Kidney (tissue), 13 donors: ENCODE measurements at regions not wholly inside any gene's neighbourhood (a gene's known extent, or its start where the extent isn't known, plus 50 kb on each side); places are given as distances from the start of the nearest gene placed in this dataset.

Source experiments
- DNase-seq, 5 donors: peaks; one replicate each; pipeline ENCODE4 v3.0.0-alpha.2; 2013 to 2020
- FAIRE-seq: peaks from 2 replicates; lab custom pipeline; 2012; peaks lifted over from hg19 to GRCh38; lab: Jason Lieb, UNC
- H3K27ac ChIP-seq, 2 donors: one replicate each; pipeline ENCODE4 v1.7.0; 2013; ENCODE audit warnings: low read depth in 2 of 2, low read length in 2 of 2, inconsistent platforms in 1 of 2
- H3K27me3 ChIP-seq: one replicate; pipeline ENCODE4 v1.7.1; 2013; ENCODE audit warnings: low read length, inconsistent platforms; ENCODE audit not compliant: control insufficient read depth, insufficient read depth
- H3K36me3 ChIP-seq, 3 donors: one replicate each; pipeline versions ENCODE4 v1.7.0 to v1.7.1; 2013; ENCODE audit warnings: low read length in 3 of 3, control low read depth in 1 of 3, inconsistent platforms in 1 of 3; ENCODE audit not compliant: insufficient read depth in 3 of 3, control insufficient read depth in 2 of 3
- H3K4me1 ChIP-seq, 3 donors: one replicate each; pipeline versions ENCODE4 v1.7.0 to v1.7.1; 2013; ENCODE audit warnings: low read length in 3 of 3, inconsistent platforms in 1 of 3, low read depth in 1 of 3; ENCODE audit not compliant: control insufficient read depth in 2 of 3, insufficient read depth in 2 of 3
- H3K4me3 ChIP-seq, 3 donors: one replicate each; pipeline versions ENCODE4 v1.7.0 to v1.8.1; 2013; ENCODE audit warnings: low read length in 3 of 3, control low read depth in 1 of 3, inconsistent platforms in 1 of 3
- H3K9ac ChIP-seq, 3 donors: one replicate each; pipeline versions ENCODE4 v1.7.0 to v1.7.1; 2013; ENCODE audit warnings: low read length in 3 of 3, control low read depth in 1 of 3, inconsistent platforms in 1 of 3
- H3K9me3 ChIP-seq, 3 donors: one replicate each; pipeline versions ENCODE4 v1.7.0 to v1.7.1; 2013; ENCODE audit warnings: low read length in 3 of 3, control low read depth in 1 of 3, inconsistent platforms in 1 of 3; ENCODE audit not compliant: control insufficient read depth in 2 of 3, insufficient read depth in 1 of 3
- CTCF ChIP-seq: IDR thresholded peaks from 3 replicates; pipeline ENCODE4 v1.5.1; 2012; ENCODE audit warnings: mild to moderate bottlenecking, moderate library complexity, borderline replicate concordance; ENCODE audit not compliant: insufficient read depth; ENCODE audit errors: extremely low read depth
- intact Hi-C: fragments of 100-400 bp; cut with DNase I; formaldehyde crosslinking; loops from one replicate; pipeline ENCODE4 v1.11.1; 2022
- donor health status: control.
- donor health status: control.
- donor health status: control.
- donor health status: control.
- donor health status: control.
- donor health status: DM: yes; HTN: yes; CAD: no.
- donor health status: Normal renal cell carcinoma (clear cell type).

DNA sequence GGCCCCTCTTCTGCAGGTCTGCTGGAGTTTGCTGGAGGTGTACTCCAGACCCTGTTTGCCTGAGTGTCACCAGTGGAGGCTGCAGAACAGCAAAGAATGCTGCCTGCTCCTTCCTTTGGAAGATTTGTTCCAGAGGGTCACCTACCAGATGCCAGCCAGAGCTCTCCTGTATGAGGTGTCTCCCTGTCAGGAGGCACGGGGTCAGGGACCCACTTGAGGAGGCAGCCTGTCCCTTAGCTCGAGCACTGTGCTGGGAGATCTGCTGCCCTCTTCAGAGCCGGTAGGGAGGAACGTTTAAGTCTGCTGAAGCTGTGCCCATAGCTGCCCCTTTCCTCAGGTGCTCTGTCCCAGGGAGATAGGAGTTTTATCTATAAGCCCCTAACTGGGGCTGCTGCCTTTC lies 207.9 kb downstream of the FAT3 start:
- peak in 1 of 5 donors; percentile 62 for DNase-seq
- Histone ChIP-seq H3K9ac (no peak overlapping the region), H3K27ac (no peak overlapping the region), H3K9me3 (peaks cover 0 to 2% (median 0%) of the 10 kb centered on the region in 3 donors), H3K4me1 (no peaks in the 10 kb centered on the region), H3K4me3 (no peak overlapping the region), H3K36me3 (no peaks in the 10 kb centered on the region), H3K27me3 (no peaks in the 10 kb centered on the region)
- intact Hi-C loops, result no loop called here
- TF ChIP-seq CTCF, result no peak
- no peak for FAIRE-seq

DNA sequence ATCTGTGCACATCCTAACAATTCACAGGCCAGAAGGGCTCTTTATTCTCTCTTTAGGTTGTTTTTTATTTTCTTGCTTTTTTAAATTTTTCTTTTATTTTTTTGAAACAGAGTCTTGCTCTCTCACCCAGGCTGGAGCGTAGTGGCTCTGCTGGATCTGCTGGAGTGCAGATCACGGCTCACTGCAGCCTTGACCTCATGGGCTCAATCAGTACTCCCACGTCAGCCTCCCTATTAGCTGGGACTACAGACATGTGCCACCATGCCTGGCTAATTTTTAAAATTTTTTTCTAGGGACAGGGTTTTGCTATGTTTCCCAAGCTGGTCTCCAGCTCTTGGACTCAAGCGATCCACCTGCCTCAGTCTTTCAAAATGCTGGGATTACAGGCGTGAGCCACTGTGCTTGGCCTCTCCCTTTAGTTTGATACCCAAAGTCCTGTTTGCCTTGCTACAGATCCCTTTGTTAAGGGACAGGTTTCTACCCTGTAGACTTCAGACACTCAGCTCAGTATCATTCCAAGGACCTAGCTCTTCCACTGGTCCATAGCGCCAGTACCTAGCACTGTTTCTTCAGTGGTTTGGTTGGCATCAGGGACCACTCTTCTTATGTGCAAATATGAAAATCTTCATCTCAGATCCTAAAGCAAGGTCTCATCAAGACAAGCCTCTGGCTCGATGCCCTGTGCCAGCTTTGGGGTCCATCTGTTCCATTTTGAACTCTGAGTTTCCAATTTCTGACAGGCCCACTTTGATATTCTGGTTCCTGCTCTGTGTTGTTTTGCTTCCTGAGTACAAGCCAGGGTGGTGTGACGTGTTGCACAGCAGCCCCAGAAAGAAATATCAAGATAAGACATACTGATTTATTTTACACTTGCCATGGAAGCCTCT lies 211.7 kb downstream of the FAT3 start:
- intact Hi-C loops, result no loop called here
- no peaks in the 10 kb centered on the region for H3K27me3 ChIP-seq
- no peaks in the 10 kb centered on the region for H3K4me1 ChIP-seq
- H3K36me3 ChIP-seq, result no peaks in the 10 kb centered on the region
- DNase-seq (peak; percentile 29 to 67 (median 60)), FAIRE-seq (no peak)
- H3K9ac ChIP-seq, result no peak overlapping the region
- H3K27ac ChIP-seq, result no peak overlapping the region
- no peaks in the 10 kb centered on the region for H3K9me3 ChIP-seq
- H3K4me3 ChIP-seq, result no peak overlapping the region
- no peak for TF ChIP-seq CTCF

- H3K4me3 ChIP-seq, result no peak overlapping the region
- no peaks in the 10 kb centered on the region for H3K4me1 ChIP-seq
- H3K27me3 ChIP-seq, result no peaks in the 10 kb centered on the region
- no peak overlapping the region for H3K27ac ChIP-seq
- FAIRE-seq, result no peak
- no peak for DNase-seq
- no peak for TF ChIP-seq CTCF
- H3K9ac ChIP-seq, result no peak overlapping the region
- intact Hi-C loops, result no loop called here
- H3K9me3 ChIP-seq, result no peaks in the 10 kb centered on the region
- no peaks in the 10 kb centered on the region for H3K36me3 ChIP-seq
Observed at GRCh38 chr11:92439133-92439532, 214.5 kb downstream of the FAT3 start.
